ENCODE measurements at regions not wholly inside any gene's neighbourhood (a gene's known extent, or its start where the extent isn't known, plus 50 kb on each side); places are given as distances from the start of the nearest gene placed in this dataset.
A peak's percentile ranks its signal among the peaks of the same experiment; 100 is the strongest.

DNA sequence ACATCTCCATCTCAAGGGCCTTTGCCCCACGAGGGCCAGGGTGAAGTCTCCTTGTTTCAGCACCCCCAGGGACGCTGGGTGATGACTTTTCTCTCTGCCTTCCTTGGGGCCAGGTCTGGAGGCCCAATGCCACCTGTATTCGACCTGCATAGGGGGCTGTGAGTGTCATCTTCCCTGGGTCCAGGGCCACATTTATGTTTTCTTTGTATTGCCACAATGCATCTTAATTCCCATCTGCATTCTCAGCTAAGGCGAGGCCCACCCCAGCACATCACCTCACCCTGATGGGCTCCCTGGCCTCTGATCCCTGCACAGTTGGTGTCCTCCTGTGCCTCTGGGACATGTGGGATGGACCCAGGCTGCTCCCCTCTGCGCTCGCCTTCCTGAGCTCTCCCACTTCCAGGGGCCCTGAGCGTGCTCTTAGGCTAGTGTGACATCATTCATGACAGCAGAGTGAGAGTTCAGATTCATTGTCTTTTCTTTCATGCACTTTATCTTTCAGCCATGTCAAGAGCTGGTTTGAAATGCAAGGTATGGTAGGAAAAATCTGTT, 122.0 kb upstream of the COPS8 start:
- TF ChIP-seq, protein P1, sequence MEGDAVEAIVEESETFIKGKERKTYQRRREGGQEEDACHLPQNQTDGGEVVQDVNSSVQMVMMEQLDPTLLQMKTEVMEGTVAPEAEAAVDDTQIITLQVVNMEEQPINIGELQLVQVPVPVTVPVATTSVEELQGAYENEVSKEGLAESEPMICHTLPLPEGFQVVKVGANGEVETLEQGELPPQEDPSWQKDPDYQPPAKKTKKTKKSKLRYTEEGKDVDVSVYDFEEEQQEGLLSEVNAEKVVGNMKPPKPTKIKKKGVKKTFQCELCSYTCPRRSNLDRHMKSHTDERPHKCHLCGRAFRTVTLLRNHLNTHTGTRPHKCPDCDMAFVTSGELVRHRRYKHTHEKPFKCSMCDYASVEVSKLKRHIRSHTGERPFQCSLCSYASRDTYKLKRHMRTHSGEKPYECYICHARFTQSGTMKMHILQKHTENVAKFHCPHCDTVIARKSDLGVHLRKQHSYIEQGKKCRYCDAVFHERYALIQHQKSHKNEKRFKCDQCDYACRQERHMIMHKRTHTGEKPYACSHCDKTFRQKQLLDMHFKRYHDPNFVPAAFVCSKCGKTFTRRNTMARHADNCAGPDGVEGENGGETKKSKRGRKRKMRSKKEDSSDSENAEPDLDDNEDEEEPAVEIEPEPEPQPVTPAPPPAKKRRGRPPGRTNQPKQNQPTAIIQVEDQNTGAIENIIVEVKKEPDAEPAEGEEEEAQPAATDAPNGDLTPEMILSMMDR (IDR thresholded peaks at IDR 0.05; ENCODE audit: low read depth, low read length), result no peak
- no peak for DNase-seq (ENCODE audit: extremely low read depth, low read depth)

DNA sequence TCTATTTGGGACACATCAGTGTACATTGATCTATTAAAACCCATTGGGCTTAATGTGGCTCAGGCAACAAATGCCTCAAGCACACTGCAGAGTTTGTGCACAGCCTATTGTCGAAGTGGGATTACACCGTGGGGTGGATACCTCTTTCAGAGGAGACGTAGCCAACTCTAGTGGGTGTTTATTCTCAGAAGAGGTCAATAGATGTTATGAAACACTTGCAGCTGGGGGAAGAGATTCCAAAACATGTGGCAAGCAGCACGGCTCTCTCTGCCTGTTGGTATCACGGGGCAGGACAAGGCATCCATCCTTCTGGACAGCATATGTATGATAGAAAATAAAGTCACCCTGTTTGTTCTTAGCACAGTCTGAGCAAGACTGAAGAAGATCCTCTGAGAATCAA, 121.4 kb upstream of the COPS8 start:
- DNase-seq (ENCODE audit: extremely low read depth, low read depth), result peak; percentile 34
- TF ChIP-seq, protein P1 (IDR thresholded peaks at IDR 0.05; ENCODE audit: low read depth, low read length), result no peak

DNA sequence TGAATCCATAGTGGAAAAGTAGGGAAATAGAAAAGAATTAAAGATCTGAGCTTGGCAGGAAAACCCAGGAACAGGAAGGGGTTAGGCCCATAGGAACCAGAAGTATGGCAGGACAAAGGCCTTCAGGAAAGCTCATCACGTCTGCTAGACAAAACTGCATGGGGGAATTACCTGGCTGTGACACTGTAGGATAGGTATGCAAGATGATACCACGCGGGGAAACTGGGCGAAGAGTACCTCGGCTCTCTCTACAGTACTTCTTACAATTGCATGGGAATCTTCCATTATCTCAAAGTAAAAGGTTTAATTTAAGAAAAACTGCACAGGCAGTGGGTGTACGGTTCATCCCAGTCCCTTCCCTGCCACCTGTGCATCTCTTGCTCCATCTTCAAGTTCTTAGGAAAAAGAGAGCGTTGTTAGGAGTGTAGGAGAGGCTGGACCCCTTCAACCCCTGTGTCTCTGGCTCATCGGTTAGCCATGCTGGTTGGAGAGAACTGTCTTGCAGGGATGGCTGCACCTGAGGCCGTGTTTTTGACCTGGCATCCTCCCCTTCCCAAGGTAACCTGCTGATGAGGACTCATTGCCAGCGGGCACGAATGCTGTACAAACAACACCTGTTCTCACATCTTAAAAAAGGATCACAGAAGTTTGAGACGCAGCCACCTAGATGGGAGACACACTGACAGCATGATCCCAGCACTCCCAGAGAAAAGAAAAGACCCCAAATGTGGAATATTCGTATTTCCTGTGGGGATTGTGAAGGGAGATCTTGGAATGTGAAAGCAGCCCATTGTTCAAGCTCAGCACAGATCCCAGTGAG, 120.5 kb upstream of the COPS8 start:
- TF ChIP-seq, protein P1 (IDR thresholded peaks at IDR 0.05; ENCODE audit: low read depth, low read length), result no peak
- no peak for DNase-seq (ENCODE audit: extremely low read depth, low read depth)

DNA sequence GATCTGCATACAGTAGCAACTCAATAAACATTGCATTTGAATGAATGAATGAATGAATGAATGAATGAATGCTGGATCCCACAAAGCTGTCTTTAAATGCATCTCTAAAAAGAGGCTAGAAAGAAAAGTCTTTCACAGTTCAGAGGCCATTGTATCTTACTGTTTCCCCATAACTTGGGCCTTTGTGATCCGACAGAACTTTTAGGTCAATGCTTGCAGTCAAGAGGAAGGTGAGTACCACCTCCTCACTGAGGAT, 119.9 kb upstream of the COPS8 start:
- TF ChIP-seq, protein P1 (IDR thresholded peaks at IDR 0.05; ENCODE audit: low read depth, low read length), result no peak

DNA sequence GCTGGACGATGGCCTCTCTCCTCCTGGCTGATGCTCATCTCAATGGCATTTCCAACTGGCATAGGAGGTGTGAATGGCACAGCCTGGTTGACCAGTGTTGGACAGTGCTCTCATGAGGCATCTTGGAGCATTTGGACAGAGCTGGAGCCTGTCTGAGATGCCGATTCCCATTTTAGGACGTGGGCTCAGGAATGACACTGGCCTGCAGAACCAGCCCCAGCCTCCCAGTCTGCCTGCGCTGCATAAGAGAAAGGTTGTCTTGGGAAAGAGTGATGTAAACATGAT, 118.2 kb upstream of the COPS8 start:
- no peak for DNase-seq (ENCODE audit: extremely low read depth, low read depth)
- TF ChIP-seq, protein P1 (IDR thresholded peaks at IDR 0.05; ENCODE audit: low read depth, low read length), result no peak

More for the DNA sequence above, 119.9 kb upstream of the COPS8 start:
- no peak for DNase-seq (ENCODE audit: extremely low read depth, low read depth)

DNA sequence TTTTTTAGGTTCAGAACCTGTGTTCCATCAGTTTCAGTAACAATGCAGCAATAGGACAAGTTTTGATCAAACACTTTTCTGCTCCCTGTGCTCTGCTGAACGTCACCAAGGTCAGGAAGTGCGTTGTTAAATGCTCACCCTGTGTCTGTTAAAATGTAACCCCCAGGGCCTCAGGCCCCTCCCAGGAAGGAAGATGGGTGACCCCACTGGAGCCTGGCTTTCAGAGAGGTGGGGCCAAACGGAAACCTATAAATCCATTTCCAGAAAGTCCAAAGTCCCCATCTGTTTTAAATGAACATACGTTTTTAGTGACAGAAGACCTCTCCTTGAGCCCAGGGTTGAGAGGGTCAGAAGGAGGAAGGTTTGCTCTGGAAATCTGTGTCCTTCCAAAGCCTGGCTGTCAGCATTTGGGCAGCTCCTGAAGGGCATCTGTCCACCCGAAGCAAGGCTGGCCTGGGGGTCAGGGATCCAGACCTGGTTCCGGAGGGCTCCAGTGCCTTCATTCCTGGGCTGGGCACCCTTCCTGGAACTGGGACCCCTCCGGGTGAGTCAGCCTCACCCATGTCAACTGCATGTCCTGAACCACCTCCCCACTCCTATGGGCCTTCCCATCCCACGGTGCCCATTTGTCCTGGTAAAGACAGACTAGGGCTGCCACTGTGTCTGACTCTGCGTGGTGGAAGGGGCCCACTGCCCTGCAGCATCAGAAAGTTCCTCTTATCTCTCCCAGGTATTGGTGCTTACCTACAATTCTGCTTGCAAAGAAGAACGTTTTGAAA, 117.4 kb upstream of the COPS8 start:
- TF ChIP-seq, protein P1 (IDR thresholded peaks at IDR 0.05; ENCODE audit: low read depth, low read length), result no peak
- no peak for DNase-seq (ENCODE audit: extremely low read depth, low read depth)

DNA sequence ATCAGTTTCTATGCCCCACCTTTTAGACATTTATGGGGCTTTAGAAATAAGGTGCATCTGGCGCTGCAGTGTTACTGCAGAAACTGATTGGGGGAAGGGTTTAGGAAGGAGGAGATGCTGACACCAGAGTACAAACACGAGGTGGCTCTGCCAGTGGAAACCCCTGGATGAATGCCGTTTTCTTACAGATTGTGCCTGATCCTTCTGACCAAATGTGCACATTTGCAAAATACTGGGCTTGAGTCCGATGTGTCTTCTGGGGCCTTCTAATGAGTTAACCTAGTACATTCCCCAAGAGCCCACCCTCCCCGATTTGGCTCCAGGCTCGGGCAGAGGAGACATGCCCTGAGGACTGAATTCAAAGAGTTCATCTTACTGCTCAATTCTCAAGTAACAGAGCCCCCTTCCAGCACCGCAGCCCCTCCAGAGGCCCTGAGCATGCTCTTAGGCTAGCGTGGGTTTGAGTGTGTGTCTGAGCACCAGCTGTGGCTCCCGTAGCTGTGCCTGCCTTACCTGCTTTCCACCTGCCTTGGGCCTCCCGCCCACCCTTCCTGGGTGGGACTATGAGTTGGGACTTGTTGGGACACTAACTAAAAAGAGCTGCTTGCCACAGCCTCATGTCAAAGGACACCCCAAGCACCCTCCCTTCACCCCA, 116.7 kb upstream of the COPS8 start:
- no peak for DNase-seq (ENCODE audit: extremely low read depth, low read depth)
- TF ChIP-seq, protein P1 (IDR thresholded peaks at IDR 0.05; ENCODE audit: low read depth, low read length), result no peak

Data from AG09319 (cell line).